ENCODE measurements at regions not wholly inside any gene's neighbourhood (a gene's known extent, or its start where the extent isn't known, plus 50 kb on each side); places are given as distances from the start of the nearest gene placed in this dataset.
"Not testable (repeated sequence)": the region's sequence is repeated elsewhere in the genome, so short reads cannot be mapped to it uniquely, and the experiment has no call there.

DNA sequence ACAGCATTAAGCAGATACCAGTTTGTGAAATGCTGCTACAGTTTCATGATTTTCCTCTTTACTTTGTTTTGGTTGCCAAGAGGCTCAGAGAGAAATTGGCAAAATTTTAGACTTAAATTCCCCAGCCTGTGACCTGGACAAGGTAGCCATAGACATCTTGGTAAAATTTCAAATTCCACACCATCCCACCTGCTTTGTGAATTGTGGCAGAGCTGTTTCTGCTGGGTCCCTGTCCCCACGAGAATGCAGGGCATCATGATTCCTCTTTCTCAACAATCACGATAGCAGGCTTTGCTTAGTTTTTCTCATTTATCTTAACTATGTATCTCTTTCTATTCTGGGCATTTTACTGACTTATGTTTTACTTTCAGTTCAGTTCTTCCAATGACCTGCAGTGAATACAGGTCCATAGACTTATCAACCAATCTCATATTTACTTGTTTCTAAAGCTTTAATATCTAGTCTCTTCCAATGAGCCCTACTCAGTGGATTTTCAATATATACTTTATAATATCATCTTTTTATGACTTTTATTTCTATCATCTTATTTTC lies 351.6 kb downstream of the SOCS6 start:
- no peak for DNase-seq

DNA sequence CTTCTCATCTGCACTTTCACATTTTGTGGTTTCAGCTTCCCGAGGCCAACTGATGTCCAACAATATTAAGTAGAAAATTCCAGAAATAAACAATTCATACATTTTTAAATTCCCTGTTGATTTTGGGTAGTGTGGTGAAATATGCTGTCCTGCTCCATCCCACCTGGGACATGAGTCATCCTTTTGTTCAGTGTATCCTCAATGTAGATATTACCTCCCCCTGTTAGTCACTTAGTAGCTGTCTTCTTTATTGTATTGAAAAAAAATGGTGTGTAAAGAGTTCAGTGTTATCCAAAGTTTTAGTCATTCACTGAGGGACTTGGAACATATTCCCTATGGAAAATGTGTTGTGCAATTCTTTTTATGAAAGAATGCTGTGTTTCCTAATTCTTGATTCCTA lies 348.1 kb downstream of the SOCS6 start:
- no peak for DNase-seq

DNA sequence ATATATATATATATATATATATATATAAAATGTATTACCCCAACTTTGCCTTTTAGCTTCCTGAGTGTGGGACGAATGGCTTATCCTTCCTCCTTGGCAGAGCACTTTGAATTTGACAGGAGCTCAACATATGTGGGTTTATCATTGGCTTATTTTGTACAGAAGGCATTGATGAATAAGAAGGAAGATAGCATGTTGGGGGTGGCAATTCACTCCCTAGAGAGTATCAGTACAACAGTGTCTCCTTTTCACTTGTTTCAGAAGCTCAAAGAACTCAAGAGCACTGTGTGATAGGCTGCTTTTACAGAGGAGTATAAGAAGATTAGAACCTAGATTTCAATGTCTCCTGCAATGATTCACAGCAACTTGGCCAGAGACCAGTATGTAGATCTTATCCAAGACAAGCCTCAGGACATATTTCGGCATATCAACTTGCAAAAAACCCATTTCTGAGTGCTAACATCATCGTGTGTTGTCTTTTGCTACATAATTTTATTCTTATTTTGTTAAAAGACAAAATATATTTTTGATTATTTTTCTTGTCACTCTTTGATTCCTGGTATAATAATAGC lies 345.8 kb downstream of the SOCS6 start:
- no peak for DNase-seq

DNA sequence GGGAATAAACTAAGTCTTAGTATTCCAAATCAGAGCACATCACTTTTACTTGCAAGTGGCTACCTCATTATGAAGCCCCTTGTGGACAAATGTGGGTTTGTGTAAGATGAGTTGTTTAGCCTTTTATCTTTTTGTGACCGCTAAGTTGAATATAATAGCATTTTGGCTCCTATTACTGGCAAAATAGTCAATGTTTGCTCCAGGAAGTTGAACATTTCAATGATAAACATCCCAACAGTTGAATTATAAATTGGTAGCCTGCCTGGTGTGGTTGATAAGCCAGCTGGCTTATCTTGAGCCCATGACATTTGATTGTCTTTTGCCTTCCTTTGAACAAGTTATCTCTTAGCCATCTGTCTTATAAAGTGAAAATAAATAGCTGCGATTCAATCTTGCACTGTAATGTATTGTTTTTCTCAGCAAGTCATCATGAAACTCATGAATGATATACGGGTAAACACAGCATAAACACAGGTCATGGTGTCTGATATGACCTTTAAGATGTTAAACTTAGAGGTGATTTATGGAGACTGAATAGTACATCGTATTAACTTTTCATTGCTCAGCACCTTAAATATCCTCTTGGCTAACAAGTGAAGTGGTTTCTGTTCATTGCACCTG lies 338.4 kb downstream of the SOCS6 start:
- DNase-seq, result no peak

DNA sequence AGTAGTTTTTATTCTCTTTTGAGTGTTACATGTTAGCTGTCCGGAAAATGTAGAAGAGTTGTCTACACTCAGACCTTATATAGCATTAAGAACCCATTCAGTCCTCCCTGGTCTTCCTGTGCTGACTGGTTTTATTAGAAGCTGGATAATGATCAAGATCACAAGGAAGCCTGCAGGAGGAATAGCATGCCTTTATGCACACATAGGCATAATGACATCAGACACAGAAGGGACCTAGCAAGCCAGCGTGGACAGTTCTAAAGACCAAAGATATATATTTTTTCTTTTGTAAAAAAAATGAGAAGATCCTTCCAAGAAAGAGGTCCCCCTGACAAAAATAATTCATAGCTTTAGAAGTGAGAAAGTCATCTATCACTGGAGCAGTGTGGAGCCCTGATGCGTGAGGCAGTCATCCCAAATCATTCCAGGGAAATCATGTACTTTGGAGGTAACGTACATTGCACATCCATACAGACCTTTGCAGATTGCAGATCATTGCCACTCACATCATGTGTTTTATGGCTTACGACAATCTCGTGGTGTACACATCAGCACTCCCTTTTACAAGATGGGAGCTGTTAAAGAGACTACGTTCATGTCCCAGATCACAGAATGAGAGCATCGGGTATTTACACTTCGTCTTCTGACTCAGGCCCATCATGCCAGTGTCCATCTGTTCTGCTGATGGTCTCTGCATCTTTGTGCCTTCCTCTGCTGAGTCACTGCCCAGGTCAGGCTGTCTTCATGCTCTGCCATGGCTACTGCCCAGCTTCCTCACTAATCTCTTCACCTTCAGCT lies 334.0 kb downstream of the SOCS6 start:
- DNase-seq, result no peak

DNA sequence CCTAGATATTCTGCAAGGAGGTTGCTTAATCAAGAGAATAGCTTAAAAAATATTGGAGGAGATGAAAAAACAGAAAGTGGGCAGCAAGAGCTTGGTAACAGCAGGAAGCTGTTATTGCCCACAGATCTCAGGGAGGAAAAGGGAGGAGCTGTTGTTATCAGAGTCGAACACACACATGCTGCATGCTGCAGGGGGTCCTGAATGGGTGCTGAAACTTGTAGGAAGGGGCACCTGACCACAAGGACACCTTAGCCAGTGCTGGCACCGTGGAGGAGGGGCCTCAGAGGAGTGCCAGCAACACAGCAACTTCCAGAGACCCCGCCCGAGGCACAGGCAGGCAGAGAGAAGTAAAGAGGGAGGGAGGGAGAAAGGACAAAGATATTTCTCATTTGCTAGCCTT lies 332.9 kb downstream of the SOCS6 start:
- no peak for DNase-seq

DNA sequence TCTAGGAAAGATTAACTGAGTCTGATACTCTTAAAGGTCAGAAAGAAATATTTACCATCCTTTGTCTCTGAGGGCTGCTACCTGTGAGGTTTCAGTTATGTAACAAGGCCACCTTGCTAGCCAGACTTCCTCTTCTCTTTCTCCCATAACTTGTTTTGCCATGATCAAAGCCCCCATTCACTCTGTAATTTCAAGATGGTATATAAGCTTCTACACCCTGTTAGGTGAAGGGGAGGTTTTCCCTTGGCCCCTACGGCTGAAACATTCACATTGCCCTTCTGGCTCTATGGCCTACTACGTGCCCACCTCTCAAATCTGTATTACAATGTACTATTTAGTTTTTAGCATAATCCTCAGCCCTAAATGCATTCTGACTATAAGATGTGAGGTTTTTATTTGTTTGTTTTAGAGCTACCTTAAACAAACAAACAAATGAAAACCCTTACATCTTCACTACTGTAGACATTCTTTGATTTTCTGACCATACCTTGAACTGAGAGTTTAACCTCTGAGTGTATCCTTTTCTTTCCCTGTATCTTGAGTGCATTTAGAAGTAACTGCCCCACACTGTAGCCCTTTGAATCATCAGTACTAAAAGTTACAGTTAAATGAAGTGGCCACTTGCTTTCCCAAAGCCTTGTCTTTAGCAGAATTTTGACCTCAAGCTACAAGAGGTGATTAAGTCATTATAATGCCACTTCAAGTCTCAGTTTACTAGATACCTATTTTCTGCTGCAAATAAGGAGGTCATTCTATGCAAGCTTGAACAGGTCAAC lies 332.2 kb downstream of the SOCS6 start:
- no peak for DNase-seq

DNA sequence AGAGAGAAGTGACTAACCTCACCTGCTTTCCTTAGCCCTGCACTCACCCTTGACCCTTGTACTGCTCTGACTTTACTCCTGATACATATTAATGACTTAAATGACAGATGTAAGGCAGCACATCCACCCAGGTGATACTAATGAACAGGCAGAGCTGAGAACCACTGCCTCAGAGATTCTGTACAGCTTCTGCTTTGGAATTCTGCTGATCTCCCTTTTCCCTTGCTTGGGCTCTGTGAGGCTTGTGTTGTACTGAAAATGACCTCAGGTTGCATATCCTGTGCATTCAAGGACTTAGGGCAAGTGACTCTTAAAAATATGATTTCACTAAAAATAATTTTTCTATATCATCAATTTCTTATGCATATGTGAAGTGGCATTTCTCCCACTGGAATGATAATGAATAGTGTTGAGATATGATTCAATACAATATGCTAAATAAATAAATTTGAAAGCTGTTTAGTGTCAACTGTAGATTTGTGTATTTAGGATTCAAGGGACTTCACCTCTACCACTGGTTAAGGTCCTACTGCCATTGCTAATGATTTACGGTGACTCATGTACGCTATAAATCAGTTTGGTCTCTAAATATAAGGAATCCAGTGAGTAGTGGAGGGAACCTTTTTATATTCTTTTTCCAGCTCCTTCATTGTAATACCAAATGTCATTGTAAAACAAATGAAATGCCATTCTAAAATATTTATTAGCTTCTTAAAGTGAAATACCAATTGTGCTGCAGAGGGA lies 328.3 kb downstream of the SOCS6 start:
- DNase-seq, result no peak

DNA sequence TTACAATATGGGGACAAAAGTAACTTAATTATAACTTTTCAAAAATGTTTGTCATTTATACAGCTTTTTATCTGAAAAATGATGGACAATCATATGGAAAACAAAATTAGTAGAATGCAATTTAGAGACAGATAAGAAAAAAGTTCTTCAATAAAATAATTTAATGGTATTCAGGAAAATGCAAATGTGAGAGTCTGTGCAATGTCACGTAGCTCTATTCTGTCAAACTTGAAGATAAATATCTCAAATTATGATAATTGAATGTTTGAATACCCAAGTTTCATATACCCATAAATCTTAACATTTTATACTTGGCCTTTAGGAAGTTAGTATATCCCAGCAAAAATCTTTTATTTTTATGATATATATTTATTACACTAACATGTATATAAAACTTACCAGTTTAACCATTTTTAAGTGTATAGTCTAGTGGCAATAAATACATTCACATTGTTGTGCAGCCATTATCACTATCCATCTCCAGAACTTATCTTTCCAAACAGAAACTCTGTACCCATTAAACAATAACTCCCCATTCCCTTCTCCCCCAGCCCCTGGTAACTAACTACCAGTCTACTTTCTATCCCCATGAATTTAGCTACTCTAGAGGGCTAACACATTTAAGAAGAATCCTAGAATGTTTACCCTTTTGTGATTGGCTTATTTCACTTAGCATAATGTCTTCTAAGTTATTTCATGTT lies 311.5 kb downstream of the SOCS6 start:
- no peak for DNase-seq

DNA sequence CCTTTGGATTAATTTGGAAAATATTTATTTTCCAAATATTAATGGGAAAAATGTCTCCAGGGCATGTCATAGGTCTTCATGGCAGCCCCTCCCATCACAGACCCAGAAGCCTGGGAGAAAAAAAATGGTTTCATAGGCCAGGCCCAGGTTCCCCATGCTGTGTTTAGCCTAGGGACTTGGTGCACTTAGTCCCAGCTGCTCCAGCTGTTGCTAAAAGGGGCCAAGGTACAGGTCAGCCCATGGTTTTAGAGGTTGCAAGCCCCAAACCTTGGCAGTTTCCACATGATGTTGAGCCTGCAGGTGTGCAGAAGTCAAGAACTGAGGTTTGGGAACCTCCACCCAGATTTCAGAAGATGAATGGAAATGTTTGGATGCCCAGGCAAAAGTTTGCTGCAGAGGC lies 309.6 kb downstream of the SOCS6 start:
- no peak for DNase-seq

DNA sequence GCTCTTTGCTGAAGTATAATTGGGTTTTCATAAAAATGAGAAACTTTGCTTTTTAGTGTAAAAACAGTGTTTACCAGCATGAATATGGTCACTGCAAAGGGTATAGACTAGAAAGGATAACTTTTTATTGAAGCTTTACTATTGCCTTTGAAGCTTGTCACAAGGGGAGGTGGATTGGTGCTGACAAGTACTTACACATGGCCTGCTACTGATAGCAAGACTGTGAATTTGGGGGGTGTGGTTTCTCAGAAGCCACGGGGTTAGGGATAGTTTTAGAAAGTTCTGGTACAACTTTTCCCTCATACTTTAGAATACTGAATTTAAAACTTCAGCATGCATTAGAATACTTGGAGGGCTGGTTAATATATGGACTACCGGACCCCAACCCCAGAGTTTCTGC lies 294.1 kb downstream of the SOCS6 start:
- DNase-seq, result no peak

DNA sequence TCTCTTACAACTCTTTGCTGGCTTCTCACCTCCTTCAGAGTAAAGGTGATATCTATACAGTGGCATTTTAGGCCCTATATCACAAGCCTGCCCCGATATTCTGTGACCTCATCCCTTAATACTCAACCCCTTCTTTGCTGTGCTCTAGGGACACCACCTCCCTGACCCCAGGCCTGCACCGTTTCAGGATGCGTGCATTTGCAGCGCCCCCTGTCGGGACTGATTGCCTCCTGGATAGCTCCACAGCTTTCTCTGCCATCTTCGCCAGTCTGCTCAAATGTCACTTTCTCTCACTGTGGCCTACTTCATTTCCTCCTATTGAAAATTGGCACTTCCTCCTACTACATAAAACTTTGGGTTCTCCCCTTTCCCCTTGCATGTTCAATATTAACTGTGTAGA lies 289.6 kb downstream of the SOCS6 start:
- peak in 1 of 2 experiments; percentile 8 for DNase-seq

DNA sequence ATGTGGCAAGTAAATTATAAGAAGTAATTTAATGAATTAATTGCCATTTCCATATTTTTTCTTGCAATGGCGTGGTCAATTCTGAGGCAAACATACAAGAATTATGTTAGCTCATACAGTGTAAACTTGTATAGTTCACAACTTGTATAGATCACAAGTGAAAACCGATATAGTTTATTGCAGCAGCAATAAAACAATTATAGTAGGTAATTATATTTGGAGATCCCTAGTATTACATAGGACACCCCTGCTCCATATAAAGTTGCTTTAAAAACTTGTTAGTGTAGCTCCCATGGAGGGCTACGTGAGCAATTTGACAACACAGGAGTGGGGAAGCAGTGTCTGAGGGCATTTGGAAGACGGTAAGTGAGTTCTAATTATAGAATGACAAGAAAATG lies 288.2 kb downstream of the SOCS6 start:
- no peak for DNase-seq

DNA sequence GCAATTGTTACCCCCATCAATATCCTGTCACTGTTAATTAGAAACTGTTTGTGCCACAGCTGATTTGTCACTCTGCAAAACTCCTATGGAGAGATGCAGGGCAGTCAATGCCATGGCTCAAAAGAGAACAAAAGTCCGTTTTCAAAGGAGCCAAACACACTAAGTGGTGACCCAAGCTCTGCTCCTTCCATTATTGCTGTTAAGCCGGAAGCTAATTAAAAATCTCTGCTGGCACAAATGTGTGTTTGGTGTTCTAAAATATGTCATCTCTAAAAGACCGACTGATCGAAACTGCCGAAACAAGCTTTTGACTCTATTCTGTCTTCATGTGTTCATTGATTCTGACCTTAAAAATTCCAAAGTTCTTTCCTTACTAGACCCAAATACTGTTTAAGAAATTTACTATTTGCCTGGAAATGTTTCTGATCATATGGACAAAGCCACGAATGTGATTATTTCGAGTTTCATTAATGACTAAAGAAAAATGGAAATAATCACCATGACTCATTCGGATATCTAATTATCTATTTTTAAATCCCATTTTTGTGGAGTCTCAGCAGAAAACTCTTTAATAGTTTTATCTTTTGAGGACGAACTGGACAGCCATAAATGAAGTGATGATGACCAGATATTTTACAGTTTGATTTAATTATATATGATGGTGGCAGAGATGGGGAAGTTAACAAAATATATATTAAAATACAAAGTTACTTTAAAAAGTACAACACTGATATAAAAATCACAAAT lies 287.6 kb downstream of the SOCS6 start:
- no peak for DNase-seq

DNA sequence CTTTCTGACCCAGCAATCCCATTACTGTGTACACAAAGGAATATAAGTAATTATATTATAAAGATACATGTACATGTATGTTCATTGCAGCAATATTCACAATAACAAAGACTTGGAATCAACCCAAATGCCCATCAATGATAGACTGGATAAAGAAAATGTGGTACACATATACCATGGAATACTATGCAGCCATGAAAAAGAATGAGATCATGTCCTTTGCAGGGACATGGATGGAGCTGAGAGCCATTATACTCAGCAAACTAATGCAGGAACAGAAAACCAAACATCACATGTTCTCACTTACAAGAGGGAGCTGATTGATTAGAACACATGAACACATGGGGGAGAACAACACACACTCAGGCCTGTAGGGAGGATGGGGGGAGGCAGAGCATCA lies 286.1 kb downstream of the SOCS6 start:
- DNase-seq, result not testable (repeated sequence)

DNA sequence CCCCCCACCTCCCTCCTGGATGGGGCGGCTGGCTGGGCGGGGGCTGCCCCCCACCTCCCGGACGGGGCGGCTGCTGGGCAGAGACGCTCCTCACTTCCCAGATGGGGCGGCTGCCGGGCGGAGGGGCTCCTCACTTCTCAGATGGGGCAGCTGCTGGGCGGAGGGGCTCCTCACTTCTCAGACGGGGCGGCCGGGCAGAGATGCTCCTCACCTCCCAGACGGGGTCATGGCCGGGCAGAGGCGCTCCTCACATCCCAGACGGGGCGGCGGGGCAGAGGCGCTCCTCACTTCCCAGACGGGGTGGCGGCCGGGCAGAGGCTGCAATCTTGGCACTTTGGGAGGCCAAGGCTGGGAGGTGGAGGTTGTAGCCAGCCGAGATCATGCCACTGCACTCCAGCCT lies 280.8 kb downstream of the SOCS6 start:
- DNase-seq, result not testable (repeated sequence)

DNA sequence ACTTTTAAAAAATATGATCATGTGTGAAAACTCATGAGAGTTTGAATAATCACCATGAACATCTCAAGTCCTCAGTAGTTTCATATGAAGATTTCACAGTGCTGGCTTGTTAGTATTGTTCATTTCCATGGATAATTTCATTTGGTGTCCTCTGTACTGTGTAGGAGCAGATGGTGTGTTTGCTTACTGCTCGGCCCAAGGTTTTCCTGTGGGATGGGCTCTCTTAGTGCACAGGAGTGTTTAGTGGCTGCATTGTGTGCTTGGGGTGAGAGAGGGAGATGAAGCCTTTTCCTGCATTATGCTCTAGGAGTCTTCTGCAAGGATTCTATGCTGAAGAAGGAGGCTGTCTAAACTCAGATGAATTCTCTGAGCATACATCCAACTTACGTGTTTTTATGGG lies 270.6 kb downstream of the SOCS6 start:
- DNase-seq, result no peak

DNA sequence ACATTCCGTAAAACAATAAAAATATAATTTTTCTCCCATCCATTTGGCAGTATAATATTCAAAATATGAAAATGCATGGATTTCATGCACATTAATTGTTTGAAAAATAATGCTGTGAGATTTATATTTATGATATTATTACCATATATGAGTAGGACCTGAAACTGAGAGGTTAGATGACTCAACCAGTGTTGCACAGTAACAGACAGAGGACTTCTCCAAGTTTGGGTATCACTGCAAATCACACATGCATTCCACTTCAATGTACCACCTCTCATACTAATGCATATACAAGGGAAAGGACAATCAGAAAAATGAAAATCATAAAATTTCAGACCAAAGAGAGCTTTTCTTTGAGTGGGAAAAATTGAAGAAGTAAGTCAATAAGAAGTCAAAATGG lies 269.5 kb downstream of the SOCS6 start:
- DNase-seq, result no peak

DNA sequence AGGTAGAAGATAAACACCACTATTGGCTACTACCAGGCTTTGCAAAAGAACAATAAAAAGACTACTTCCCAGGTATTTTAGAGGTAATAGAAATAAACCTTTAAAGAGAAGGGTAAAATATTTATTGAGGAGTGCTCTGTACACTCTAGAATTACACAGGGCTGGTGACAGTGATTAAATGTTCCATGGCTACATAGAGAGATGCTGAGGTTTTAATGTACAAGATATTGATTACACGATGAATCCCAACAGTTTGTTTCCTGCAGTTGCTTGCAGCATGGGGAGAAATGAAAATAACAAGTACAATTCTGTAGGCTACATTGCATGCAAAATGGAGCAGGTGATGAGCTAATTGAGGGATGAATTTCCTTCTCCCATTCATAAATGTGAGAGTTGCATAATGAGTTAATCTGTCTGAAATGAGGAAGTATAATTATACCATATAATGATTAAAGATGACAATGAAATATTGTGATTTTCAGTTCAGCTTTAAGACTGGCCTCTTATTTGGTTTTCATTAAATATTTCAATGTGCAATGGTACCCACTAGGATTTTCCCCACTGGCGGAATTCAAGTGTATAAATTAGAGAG lies 266.1 kb downstream of the SOCS6 start:
- no peak for DNase-seq

DNA sequence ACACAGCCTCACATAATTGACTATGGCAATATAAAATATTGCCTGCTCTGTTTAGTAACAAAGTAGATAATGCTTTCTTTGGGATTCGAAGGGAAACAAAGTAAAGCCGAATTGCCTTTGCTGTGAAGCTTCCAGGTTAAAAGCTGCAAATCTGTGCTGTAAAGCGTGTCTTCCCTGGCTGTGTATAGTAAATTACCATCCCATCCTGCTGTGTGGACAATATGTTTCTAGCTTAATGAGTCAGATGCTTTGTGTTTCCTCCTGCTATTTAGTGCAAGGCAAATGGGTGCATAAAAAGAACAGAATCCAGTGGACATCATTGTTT lies 265.1 kb downstream of the SOCS6 start:
- DNase-seq, result no peak

All from NCI-H526 (cell line).